Transverse colon (tissue), 4 donors: ENCODE measurements at regions not wholly inside any gene's neighbourhood (a gene's known extent, or its start where the extent isn't known, plus 50 kb on each side); places are given as distances from the start of the nearest gene placed in this dataset.

Experiments used
- DNase-seq: peaks from one replicate; pipeline ENCODE4 v3.0.0-alpha.2; 2019
- H3K27ac ChIP-seq, 4 donors: fragments of 200-600 bp; sonication (generic); 2 replicates each; pipeline ENCODE4 v1.5.1; 2016 to 2018; ENCODE audit warnings: inconsistent platforms in 4 of 4
- H3K27me3 ChIP-seq: fragments of 200-600 bp; sonication (generic); 2 replicates; pipeline ENCODE4 v1.5.1; 2017; ENCODE audit warnings: inconsistent platforms
- H3K36me3 ChIP-seq, 4 donors: fragments of 200-600 bp; sonication (generic); 2 replicates each; pipeline ENCODE4 v1.5.1; 2017 to 2019; ENCODE audit warnings: inconsistent platforms in 4 of 4
- H3K4me1 ChIP-seq, 4 donors: fragments of 200-600 bp; sonication (generic); 2 replicates each; pipeline ENCODE4 v1.5.1; 2017 to 2020; ENCODE audit warnings: inconsistent platforms in 4 of 4
- H3K4me3 ChIP-seq, 4 donors: fragments of 200-600 bp; sonication (generic); 1 replicate in 1 of 4; 2 replicates in 3 of 4; pipeline versions ENCODE4 v1.5.1 to v1.6.1; 2017 to 2019; ENCODE audit warnings: inconsistent platforms in 4 of 4
- H3K9me3 ChIP-seq, 2 donors: fragments of 200-600 bp; sonication (generic); 2 replicates each; pipeline ENCODE4 v1.5.1; 2017 to 2019; ENCODE audit warnings: inconsistent platforms in 2 of 2
- CTCF ChIP-seq, 5 experiments: fragments of 200-600 bp in 3 of 5; fragments of 450-650 bp in 2 of 5; sonication (generic) in 3 of 5; IDR thresholded peaks; 1 replicate in 2 of 5; 2 replicates in 3 of 5; pipeline ENCODE4 v1.5.1; 2016 to 2017; ENCODE audit warnings: antibody characterized with exemption in 5 of 5, inconsistent platforms in 3 of 5, mild to moderate bottlenecking in 2 of 5, moderate library complexity in 1 of 5
- EP300 ChIP-seq: sonication (generic); formaldehyde crosslinking; IDR thresholded peaks from one replicate; pipeline ENCODE4 v1.6.1; 2017; ENCODE audit warnings: antibody characterized with exemption, low read depth
- POLR2A ChIP-seq: fragments of 450-650 bp; IDR thresholded peaks from one replicate; pipeline ENCODE4 v1.6.1; 2016; ENCODE audit warnings: antibody characterized with exemption, mild to moderate bottlenecking, moderate library complexity
- POLR2AphosphoS5 ChIP-seq, 3 donors: sonication (generic); formaldehyde crosslinking; IDR thresholded peaks; one replicate each; pipeline ENCODE4 v1.6.1; 2016; ENCODE audit warnings: antibody characterized with exemption in 3 of 3
- WGBS, 2 donors: methylation state at CpG; one replicate each; pipeline ENCODE4 v1.1.5; 2018; ENCODE audit warnings: low coverage in 1 of 2; 5-methylcytosine and 5-hydroxymethylcytosine counted together
- in situ Hi-C, 4 donors: fragments of 200-750 bp; cut with MboI; loops; one replicate each; pipeline versions ENCODE4 v1.15.0 to v1.15.1; 2017; ENCODE audit warnings: low sequenced_read_pairs in 3 of 4, low pct_ligation_motif_present in 1 of 4, low pct_unique_long_range_greater_than_20kb in 1 of 4
- intact Hi-C: fragments of 100-400 bp; cut with DNase I; formaldehyde crosslinking; loops from one replicate; pipeline ENCODE4 v1.15.1; 2023; ENCODE audit warnings: low total_unique reads

GRCh38 chr1:73359001-73359400 lies 839.0 kb downstream of the LRRIQ3 start:
- 71 to 78% methylated on average over 3 of the region's 3 CpGs for WGBS, 2 donors
- no peaks in the 10 kb centered on the region for H3K4me1 ChIP-seq
- no peaks in the 10 kb centered on the region for H3K27me3 ChIP-seq
- H3K36me3 ChIP-seq = no peaks in the 10 kb centered on the region
- no peak for DNase-seq
- no peaks in the 10 kb centered on the region for H3K9me3 ChIP-seq
- intact Hi-C loops (no loop called here), in situ Hi-C loops (no loop called here)
- TF ChIP-seq POLR2A = no peak
- TF ChIP-seq EP300 = no peak
- TF ChIP-seq POLR2AphosphoS5 (IDR thresholded peaks at IDR 0.05) = no peak
- no peak for TF ChIP-seq CTCF (IDR thresholded peaks at IDR 0.05)
- no peak overlapping the region for H3K4me3 ChIP-seq
- no peak overlapping the region for H3K27ac ChIP-seq

- H3K36me3 ChIP-seq = no peaks in the 10 kb centered on the region
- H3K27me3 ChIP-seq = no peaks in the 10 kb centered on the region
- intact Hi-C loops = no loop called here
- TF ChIP-seq CTCF (IDR thresholded peaks at IDR 0.05) = no peak
- no peaks in the 10 kb centered on the region for H3K9me3 ChIP-seq
- in situ Hi-C loops = no loop called here
- WGBS, 2 donors = 38 to 40% methylated on average over 1 of the region's 1 CpG
- no peak overlapping the region for H3K4me3 ChIP-seq
- no peak overlapping the region for H3K27ac ChIP-seq
- H3K4me1 ChIP-seq = no peaks in the 10 kb centered on the region
- DNase-seq = no peak
Observed at GRCh38 chr1:73356485-73356884, 841.5 kb downstream of the LRRIQ3 start.

GRCh38 chr1:73343947-73344346 lies 854.0 kb downstream of the LRRIQ3 start:
- no peak for TF ChIP-seq CTCF (IDR thresholded peaks at IDR 0.05)
- TF ChIP-seq POLR2A = no peak
- no peak for TF ChIP-seq EP300
- TF ChIP-seq POLR2AphosphoS5 (IDR thresholded peaks at IDR 0.05) = no peak
- in situ Hi-C loops = no loop called here

GRCh38 chr1:73333847-73334503 lies 864.0 kb downstream of the LRRIQ3 start:
- no peaks in the 10 kb centered on the region for H3K36me3 ChIP-seq
- in situ Hi-C loops = no loop called here
- H3K27ac ChIP-seq = no peak overlapping the region
- H3K27me3 ChIP-seq = no peaks in the 10 kb centered on the region
- DNase-seq = no peak
- 46 to 75% methylated on average over 1 of the region's 1 CpG for WGBS, 2 donors
- peaks cover 0 to 18% of the 10 kb centered on the region in 2 donors for H3K9me3 ChIP-seq
- TF ChIP-seq CTCF (IDR thresholded peaks at IDR 0.05) (no peak), POLR2A (no peak), POLR2AphosphoS5 (IDR thresholded peaks at IDR 0.05) (no peak), EP300 (no peak)
- intact Hi-C loops = no loop called here
- no peak overlapping the region for H3K4me3 ChIP-seq
- H3K4me1 ChIP-seq = no peaks in the 10 kb centered on the region

More at GRCh38 chr1:73343947-73344346, 854.0 kb downstream of the LRRIQ3 start:
- Histone ChIP-seq H3K4me3 (no peak overlapping the region), H3K9me3 (no peaks in the 10 kb centered on the region), H3K27ac (no peak overlapping the region), H3K36me3 (no peaks in the 10 kb centered on the region), H3K4me1 (no peaks in the 10 kb centered on the region), H3K27me3 (no peaks in the 10 kb centered on the region)
- 73 to 79% methylated on average over 3 of the region's 3 CpGs for WGBS, 2 donors
- no peak for DNase-seq
- intact Hi-C loops = no loop called here
